Islet precursor cell (in vitro differentiated cells): ENCODE measurements at regions not wholly inside any gene's neighbourhood (a gene's known extent, or its start where the extent isn't known, plus 50 kb on each side); places are given as distances from the start of the nearest gene placed in this dataset.
A peak's percentile ranks its signal among the peaks of the same experiment; 100 is the strongest.

ENCODE experiments used
- DNase-seq: peaks from one replicate; pipeline ENCODE4 v3.0.0-alpha.2; 2018

- DNase-seq, result no peak
These were observed 146.8 kb downstream of the LRIG2 start for GRCh38 chr1:113219828-113220227.

- no peak for DNase-seq
These were observed 150.0 kb downstream of the LRIG2 start for GRCh38 chr1:113223040-113223439.

GRCh38 chr1:113223546-113223945 lies 150.5 kb downstream of the LRIG2 start:
- no peak for DNase-seq

GRCh38 chr1:113226148-113226547 lies 153.2 kb downstream of the LRIG2 start:
- DNase-seq, result no peak

- DNase-seq, result no peak
These were observed 158.4 kb upstream of the MAGI3 start for GRCh38 chr1:113231866-113232265.

GRCh38 chr1:113233441-113233840 lies 156.9 kb upstream of the MAGI3 start:
- no peak for DNase-seq

- DNase-seq, result no peak
These were observed 149.1 kb upstream of the MAGI3 start for GRCh38 chr1:113241237-113241636.

GRCh38 chr1:113242481-113242880 lies 147.8 kb upstream of the MAGI3 start:
- no peak for DNase-seq

- DNase-seq, result no peak
These were observed 146.8 kb upstream of the MAGI3 start for GRCh38 chr1:113243529-113243928.

GRCh38 chr1:113244112-113244820 lies 146.0 kb upstream of the MAGI3 start:
- DNase-seq, result no peak

GRCh38 chr1:113245252-113245651 lies 145.1 kb upstream of the MAGI3 start:
- DNase-seq, result no peak

- DNase-seq, result no peak
These were observed 143.4 kb upstream of the MAGI3 start for GRCh38 chr1:113246929-113247328.

- DNase-seq, result peak; percentile 79
These were observed 143.0 kb upstream of the MAGI3 start for GRCh38 chr1:113247355-113247754.

GRCh38 chr1:113247782-113248181 lies 142.5 kb upstream of the MAGI3 start:
- no peak for DNase-seq

GRCh38 chr1:113248494-113248893 lies 141.8 kb upstream of the MAGI3 start:
- no peak for DNase-seq

GRCh38 chr1:113250161-113250560 lies 140.2 kb upstream of the MAGI3 start:
- DNase-seq, result no peak

GRCh38 chr1:113252166-113252565 lies 138.1 kb upstream of the MAGI3 start:
- DNase-seq, result no peak

- peak; percentile 8 for DNase-seq
These were observed 137.1 kb upstream of the MAGI3 start for GRCh38 chr1:113253187-113253586.

GRCh38 chr1:113253590-113253989 lies 136.7 kb upstream of the MAGI3 start:
- DNase-seq, result no peak

GRCh38 chr1:113255038-113255719 lies 135.1 kb upstream of the MAGI3 start:
- DNase-seq, result peak; percentile 63

- peak; percentile 91 for DNase-seq
These were observed 134.5 kb upstream of the MAGI3 start for GRCh38 chr1:113255720-113256347.

- no peak for DNase-seq
These were observed 134.0 kb upstream of the MAGI3 start for GRCh38 chr1:113256348-113256729.

GRCh38 chr1:113259988-113260387 lies 130.3 kb upstream of the MAGI3 start:
- no peak for DNase-seq

GRCh38 chr1:113265196-113265595 lies 125.1 kb upstream of the MAGI3 start:
- no peak for DNase-seq
